ENCODE measurements at regions not wholly inside any gene's neighbourhood (a gene's known extent, or its start where the extent isn't known, plus 50 kb on each side); places are given as distances from the start of the nearest gene placed in this dataset.

DNA sequence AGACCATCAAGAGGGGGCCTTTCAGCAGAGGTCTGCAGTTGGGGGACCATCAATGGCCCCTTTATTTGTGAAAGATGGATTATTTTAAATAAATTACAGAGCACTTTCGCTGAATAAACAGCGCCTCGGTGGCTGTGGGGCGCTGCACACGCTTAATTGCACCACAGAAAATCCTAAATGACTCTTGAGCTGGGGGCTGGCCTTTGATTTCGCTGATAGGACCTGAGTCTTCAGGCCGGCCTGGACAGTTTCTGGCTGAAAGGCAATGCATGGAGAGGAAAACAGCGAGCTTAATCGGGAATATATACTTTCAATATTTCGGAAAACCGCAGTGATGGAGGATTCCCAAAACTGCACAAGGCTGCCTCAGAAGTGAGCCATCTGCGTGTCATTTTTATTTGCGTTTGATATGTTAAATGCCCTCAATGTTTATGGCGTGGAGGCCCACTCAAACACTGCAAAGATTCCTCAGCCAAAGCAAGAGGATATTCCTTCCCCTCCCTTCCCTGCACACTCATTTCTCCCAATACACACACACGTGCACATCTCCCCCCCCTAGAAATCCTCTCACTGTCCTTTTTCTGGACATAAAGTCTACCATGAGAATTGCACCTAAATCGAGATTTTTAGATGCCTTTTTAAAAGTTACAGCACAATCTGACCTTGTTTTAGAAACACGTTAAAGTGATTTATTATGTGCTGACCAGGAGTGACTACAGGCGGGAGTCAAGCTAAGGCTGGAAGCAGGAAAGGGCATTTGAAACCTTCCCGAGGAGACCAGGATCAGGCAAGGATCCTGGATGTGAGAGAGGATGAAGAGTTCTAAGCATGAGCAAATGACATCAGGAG, 340.7 kb downstream of the RAB28 start:
- TF ChIP-seq POLR2A (IDR thresholded peaks at IDR 0.05) = no peak
- TF ChIP-seq, protein P1, sequence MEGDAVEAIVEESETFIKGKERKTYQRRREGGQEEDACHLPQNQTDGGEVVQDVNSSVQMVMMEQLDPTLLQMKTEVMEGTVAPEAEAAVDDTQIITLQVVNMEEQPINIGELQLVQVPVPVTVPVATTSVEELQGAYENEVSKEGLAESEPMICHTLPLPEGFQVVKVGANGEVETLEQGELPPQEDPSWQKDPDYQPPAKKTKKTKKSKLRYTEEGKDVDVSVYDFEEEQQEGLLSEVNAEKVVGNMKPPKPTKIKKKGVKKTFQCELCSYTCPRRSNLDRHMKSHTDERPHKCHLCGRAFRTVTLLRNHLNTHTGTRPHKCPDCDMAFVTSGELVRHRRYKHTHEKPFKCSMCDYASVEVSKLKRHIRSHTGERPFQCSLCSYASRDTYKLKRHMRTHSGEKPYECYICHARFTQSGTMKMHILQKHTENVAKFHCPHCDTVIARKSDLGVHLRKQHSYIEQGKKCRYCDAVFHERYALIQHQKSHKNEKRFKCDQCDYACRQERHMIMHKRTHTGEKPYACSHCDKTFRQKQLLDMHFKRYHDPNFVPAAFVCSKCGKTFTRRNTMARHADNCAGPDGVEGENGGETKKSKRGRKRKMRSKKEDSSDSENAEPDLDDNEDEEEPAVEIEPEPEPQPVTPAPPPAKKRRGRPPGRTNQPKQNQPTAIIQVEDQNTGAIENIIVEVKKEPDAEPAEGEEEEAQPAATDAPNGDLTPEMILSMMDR (IDR thresholded peaks at IDR 0.05) = no peak

Measured in right lobe of liver (tissue), 4 donors.